Right lobe of liver (tissue), 4 donors: ENCODE measurements at regions not wholly inside any gene's neighbourhood (a gene's known extent, or its start where the extent isn't known, plus 50 kb on each side); places are given as distances from the start of the nearest gene placed in this dataset.

ENCODE experiments used
- CTCF ChIP-seq, 4 donors: fragments of 200-600 bp in 3 of 4; fragments of 450-650 bp in 1 of 4; IDR thresholded peaks; one replicate each; pipeline versions ENCODE4 v1.5.1 to v1.8.0; 2016 to 2022; ENCODE audit warnings: antibody characterized with exemption in 4 of 4, mild to moderate bottlenecking in 2 of 4
- POLR2A ChIP-seq: fragments of 450-650 bp; IDR thresholded peaks from one replicate; pipeline ENCODE4 v1.6.1; 2017; ENCODE audit warnings: antibody characterized with exemption, mild to moderate bottlenecking
- donor health status: DM: no; HTN: no; CAD: no.
- donor health status: DM: no; HTN: no; CAD: no.
- donor health status: DM: no; HTN: yes; CAD: no.

GRCh38 chr13:69204620-69205019 lies 903.0 kb upstream of the ATXN8OS start:
- no peak for TF ChIP-seq CTCF (IDR thresholded peaks at IDR 0.05)
- TF ChIP-seq POLR2A, result no peak
